ENCODE measurements at regions not wholly inside any gene's neighbourhood (a gene's known extent, or its start where the extent isn't known, plus 50 kb on each side); places are given as distances from the start of the nearest gene placed in this dataset.

DNA sequence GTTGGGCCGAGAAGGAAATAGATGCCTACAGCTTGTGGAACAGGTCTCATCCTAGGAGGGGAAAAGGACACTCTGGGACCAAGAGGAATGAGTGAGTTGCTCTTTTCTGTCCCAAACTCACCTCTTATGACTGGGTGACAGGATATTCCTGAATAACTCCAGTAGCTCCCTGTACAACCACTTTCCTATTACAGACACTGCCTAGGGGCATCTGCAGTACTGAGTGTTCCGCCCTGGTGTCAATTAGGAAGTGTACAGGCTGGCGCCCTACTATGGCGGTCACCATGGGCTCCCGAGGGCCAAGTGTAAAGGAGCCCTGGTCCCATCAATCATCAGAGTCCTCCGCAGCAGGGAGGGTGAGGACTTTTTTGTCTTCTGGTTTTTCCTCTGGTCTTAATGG, 343.4 kb upstream of the USP9Y start:
- no peak for TF ChIP-seq POLR2A (IDR thresholded peaks at IDR 0.05; ENCODE audit: low read depth, low read length)
- TF ChIP-seq, protein P1, sequence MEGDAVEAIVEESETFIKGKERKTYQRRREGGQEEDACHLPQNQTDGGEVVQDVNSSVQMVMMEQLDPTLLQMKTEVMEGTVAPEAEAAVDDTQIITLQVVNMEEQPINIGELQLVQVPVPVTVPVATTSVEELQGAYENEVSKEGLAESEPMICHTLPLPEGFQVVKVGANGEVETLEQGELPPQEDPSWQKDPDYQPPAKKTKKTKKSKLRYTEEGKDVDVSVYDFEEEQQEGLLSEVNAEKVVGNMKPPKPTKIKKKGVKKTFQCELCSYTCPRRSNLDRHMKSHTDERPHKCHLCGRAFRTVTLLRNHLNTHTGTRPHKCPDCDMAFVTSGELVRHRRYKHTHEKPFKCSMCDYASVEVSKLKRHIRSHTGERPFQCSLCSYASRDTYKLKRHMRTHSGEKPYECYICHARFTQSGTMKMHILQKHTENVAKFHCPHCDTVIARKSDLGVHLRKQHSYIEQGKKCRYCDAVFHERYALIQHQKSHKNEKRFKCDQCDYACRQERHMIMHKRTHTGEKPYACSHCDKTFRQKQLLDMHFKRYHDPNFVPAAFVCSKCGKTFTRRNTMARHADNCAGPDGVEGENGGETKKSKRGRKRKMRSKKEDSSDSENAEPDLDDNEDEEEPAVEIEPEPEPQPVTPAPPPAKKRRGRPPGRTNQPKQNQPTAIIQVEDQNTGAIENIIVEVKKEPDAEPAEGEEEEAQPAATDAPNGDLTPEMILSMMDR (IDR thresholded peaks at IDR 0.05; ENCODE audit: extremely low read depth in 1 of 2, insufficient read depth in 1 of 2, low read depth in 1 of 2, low read length in 2 of 2) = no peak
- no peak for TF ChIP-seq POLR2AphosphoS5 (IDR thresholded peaks at IDR 0.05; ENCODE audit: insufficient read depth, low read depth, low read length)
- no peak for TF ChIP-seq GATA2 (IDR thresholded peaks at IDR 0.05; ENCODE audit: insufficient read depth, insufficient read length, low read depth, low read length)
- no peak for TF ChIP-seq EZH2 (IDR thresholded peaks at IDR 0.05; ENCODE audit: borderline replicate concordance, low read depth, low read length, severe bottlenecking)
- TF ChIP-seq JUN (IDR thresholded peaks at IDR 0.05; ENCODE audit: borderline replicate concordance, insufficient read depth, insufficient read length, low read depth) = no peak
- TF ChIP-seq, protein P2, sequence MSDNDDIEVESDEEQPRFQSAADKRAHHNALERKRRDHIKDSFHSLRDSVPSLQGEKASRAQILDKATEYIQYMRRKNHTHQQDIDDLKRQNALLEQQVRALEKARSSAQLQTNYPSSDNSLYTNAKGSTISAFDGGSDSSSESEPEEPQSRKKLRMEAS (IDR thresholded peaks at IDR 0.05; ENCODE audit: insufficient read depth, insufficient read length) = no peak

Data from endothelial cell of umbilical vein (primary cell).